Stimulated activated CD4-positive, alpha-beta T cell treated with anti-CD3 and anti-CD28 coated beads, Interleukin-15, amount 100 ng/mL, for 48 hours (primary cell): ENCODE measurements at regions not wholly inside any gene's neighbourhood (a gene's known extent, or its start where the extent isn't known, plus 50 kb on each side); places are given as distances from the start of the nearest gene placed in this dataset.
A peak's percentile ranks its signal among the peaks of the same experiment; 100 is the strongest.
"Not testable (repeated sequence)": the region's sequence is repeated elsewhere in the genome, so short reads cannot be mapped to it uniquely, and the experiment has no call there.

Source experiments
- DNase-seq, 2 donors: peaks; one replicate each; pipeline ENCODE4 v3.0.0-alpha.2; 2020; ENCODE audit warnings: low read depth in 2 of 2

GRCh38 chr10:28135258-28135657 lies 136.4 kb upstream of the ODAD2 start:
- no peak for DNase-seq

GRCh38 chr10:28130267-28130666 lies 131.4 kb upstream of the ODAD2 start:
- no peak for DNase-seq

GRCh38 chr10:28127881-28128280 lies 129.0 kb upstream of the ODAD2 start:
- DNase-seq = no peak

- no peak for DNase-seq
These were observed 126.8 kb upstream of the ODAD2 start for GRCh38 chr10:28125701-28126100.

- DNase-seq = no peak
These were observed 121.9 kb upstream of the ODAD2 start for GRCh38 chr10:28120795-28121194.

- DNase-seq = no peak
These were observed 121.3 kb upstream of the ODAD2 start for GRCh38 chr10:28120043-28120749.

GRCh38 chr10:28118985-28119628 lies 120.2 kb upstream of the ODAD2 start:
- DNase-seq = no peak

- no peak for DNase-seq
These were observed 114.3 kb upstream of the ODAD2 start for GRCh38 chr10:28113202-28113601.

- DNase-seq = no peak
These were observed 112.8 kb upstream of the ODAD2 start for GRCh38 chr10:28111712-28112111.

- DNase-seq = no peak
These were observed 106.7 kb upstream of the ODAD2 start for GRCh38 chr10:28105561-28105960.

- DNase-seq = no peak
These were observed 98.8 kb upstream of the ODAD2 start for GRCh38 chr10:28097633-28098032.

- DNase-seq = no peak
These were observed 97.0 kb upstream of the ODAD2 start for GRCh38 chr10:28095791-28096378.

- no peak for DNase-seq
These were observed 95.2 kb upstream of the ODAD2 start for GRCh38 chr10:28094121-28094520.

GRCh38 chr10:28091913-28092312 lies 93.0 kb upstream of the ODAD2 start:
- no peak for DNase-seq

- DNase-seq = no peak
These were observed 91.6 kb upstream of the ODAD2 start for GRCh38 chr10:28090506-28090905.

- DNase-seq = no peak
These were observed 90.6 kb upstream of the ODAD2 start for GRCh38 chr10:28089467-28089866.

- DNase-seq = peak in 1 of 2 donors; percentile 17
These were observed 88.9 kb upstream of the ODAD2 start for GRCh38 chr10:28087661-28088351.

GRCh38 chr10:28085760-28086159 lies 86.9 kb upstream of the ODAD2 start:
- DNase-seq = not testable (repeated sequence)

GRCh38 chr10:28082885-28083284 lies 84.0 kb upstream of the ODAD2 start:
- DNase-seq = no peak

GRCh38 chr10:28082316-28082715 lies 83.4 kb upstream of the ODAD2 start:
- no peak for DNase-seq

- no peak for DNase-seq
These were observed 79.0 kb upstream of the ODAD2 start for GRCh38 chr10:28077889-28078288.

GRCh38 chr10:28075424-28075823 lies 76.5 kb upstream of the ODAD2 start:
- DNase-seq = no peak

- DNase-seq = no peak
These were observed 73.7 kb upstream of the ODAD2 start for GRCh38 chr10:28072573-28072972.
